Thoracic aorta (tissue), 2 donors: ENCODE measurements at regions not wholly inside any gene's neighbourhood (a gene's known extent, or its start where the extent isn't known, plus 50 kb on each side); places are given as distances from the start of the nearest gene placed in this dataset.

Experiments
- ATAC-seq: fragments of 150-250 bp; one replicate; pipeline ENCODE4 v1.8.0; 2017; ENCODE audit warnings: low read depth; ENCODE audit not compliant: insufficient number of reproducible peaks, low FRiP score
- DNase-seq: peaks from one replicate; pipeline ENCODE4 v3.0.0-alpha.2; 2020; ENCODE audit warnings: low spot score
- H3K27ac ChIP-seq, 2 donors: fragments of 200-600 bp; sonication (generic); 1 replicate in 1 of 2; 2 replicates in 1 of 2; pipeline ENCODE4 v1.5.1; 2016; ENCODE audit warnings: mild to moderate bottlenecking in 2 of 2, moderate library complexity in 2 of 2
- H3K27me3 ChIP-seq: fragments of 200-600 bp; sonication (generic); replicated peaks from 2 replicates; pipeline ENCODE4 v1.6.0; 2016; ENCODE audit warnings: mild to moderate bottlenecking; ENCODE audit not compliant: insufficient read depth
- H3K36me3 ChIP-seq: fragments of 200-600 bp; sonication (generic); one replicate; pipeline ENCODE4 v1.5.1; 2016
- H3K4me1 ChIP-seq, 2 donors: fragments of 200-600 bp; sonication (generic); 1 replicate in 1 of 2; 2 replicates in 1 of 2; pipeline versions ENCODE4 v1.5.1 to v1.6.0; 2016; ENCODE audit warnings: low read depth in 2 of 2, mild to moderate bottlenecking in 1 of 2; ENCODE audit not compliant: control insufficient read depth in 1 of 2
- H3K4me3 ChIP-seq: fragments of 200-600 bp; sonication (generic); 2 replicates; pipeline ENCODE4 v1.5.1; 2016; ENCODE audit warnings: mild to moderate bottlenecking
- H3K9me3 ChIP-seq: fragments of 200-600 bp; sonication (generic); 2 replicates; pipeline ENCODE4 v1.5.1; 2016
- TF ChIP-seq, protein P1 (sequence below): fragments of 200-600 bp; sonication (generic); IDR thresholded peaks from one replicate; pipeline ENCODE4 v1.5.1; 2019; ENCODE audit warnings: antibody characterized with exemption

GRCh38 chr16:79349803-79350202 lies 250.7 kb downstream of the MAF start:
- DNase-seq (no peak), ATAC-seq (no peak)
- no peaks in the 10 kb centered on the region for H3K36me3 ChIP-seq
- no peaks in the 10 kb centered on the region for H3K27me3 ChIP-seq
- no peak overlapping the region for H3K27ac ChIP-seq
- no peak overlapping the region for H3K4me3 ChIP-seq
- H3K4me1 ChIP-seq, result no peaks in the 10 kb centered on the region
- H3K9me3 ChIP-seq, result no peaks in the 10 kb centered on the region
- TF ChIP-seq, protein P1, sequence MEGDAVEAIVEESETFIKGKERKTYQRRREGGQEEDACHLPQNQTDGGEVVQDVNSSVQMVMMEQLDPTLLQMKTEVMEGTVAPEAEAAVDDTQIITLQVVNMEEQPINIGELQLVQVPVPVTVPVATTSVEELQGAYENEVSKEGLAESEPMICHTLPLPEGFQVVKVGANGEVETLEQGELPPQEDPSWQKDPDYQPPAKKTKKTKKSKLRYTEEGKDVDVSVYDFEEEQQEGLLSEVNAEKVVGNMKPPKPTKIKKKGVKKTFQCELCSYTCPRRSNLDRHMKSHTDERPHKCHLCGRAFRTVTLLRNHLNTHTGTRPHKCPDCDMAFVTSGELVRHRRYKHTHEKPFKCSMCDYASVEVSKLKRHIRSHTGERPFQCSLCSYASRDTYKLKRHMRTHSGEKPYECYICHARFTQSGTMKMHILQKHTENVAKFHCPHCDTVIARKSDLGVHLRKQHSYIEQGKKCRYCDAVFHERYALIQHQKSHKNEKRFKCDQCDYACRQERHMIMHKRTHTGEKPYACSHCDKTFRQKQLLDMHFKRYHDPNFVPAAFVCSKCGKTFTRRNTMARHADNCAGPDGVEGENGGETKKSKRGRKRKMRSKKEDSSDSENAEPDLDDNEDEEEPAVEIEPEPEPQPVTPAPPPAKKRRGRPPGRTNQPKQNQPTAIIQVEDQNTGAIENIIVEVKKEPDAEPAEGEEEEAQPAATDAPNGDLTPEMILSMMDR, result no peak

DNA sequence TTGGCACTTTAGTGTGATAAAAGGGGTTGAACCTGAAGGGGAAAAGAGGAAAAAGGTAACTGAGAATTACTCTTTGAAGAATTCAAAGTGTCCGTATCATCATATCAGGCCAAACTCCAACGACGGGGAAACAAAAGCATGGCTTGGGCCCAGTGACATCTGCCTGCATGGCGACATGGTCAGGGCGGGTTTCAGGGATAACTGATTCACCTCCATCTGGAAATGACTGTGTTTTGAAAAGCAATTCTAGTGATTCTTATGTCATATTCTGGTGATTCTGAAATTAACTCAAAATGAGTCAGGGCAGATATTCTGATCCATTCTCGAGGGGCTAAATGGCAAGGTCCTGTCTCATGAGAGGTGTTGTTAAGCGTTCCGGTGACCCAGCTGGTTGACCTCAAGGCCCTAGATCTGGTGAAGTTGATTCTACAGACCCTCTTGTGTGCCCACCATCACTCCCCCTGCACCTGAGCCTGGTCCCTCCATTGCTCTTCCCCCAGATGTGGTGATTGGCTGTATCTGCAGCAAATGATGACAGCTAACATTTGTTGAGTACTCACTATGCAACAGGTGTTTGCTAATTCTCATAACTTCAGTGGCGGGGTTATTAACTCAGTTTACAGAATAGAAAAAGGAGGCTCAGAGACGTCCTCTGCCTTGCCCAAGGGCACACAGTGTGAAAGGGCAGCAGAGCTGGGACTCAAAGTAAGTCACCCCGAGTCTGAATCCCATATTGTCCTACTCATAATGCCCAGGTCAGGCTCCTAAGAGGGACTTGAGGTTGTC lies 251.8 kb downstream of the MAF start:
- no peak for DNase-seq
- TF ChIP-seq, protein P1, result no peak
- no peak overlapping the region for H3K4me3 ChIP-seq
- H3K27me3 ChIP-seq, result no peaks in the 10 kb centered on the region
- no peak for ATAC-seq
- H3K27ac ChIP-seq, result no peak overlapping the region
- H3K9me3 ChIP-seq, result no peaks in the 10 kb centered on the region
- no peaks in the 10 kb centered on the region for H3K4me1 ChIP-seq
- no peaks in the 10 kb centered on the region for H3K36me3 ChIP-seq

DNA sequence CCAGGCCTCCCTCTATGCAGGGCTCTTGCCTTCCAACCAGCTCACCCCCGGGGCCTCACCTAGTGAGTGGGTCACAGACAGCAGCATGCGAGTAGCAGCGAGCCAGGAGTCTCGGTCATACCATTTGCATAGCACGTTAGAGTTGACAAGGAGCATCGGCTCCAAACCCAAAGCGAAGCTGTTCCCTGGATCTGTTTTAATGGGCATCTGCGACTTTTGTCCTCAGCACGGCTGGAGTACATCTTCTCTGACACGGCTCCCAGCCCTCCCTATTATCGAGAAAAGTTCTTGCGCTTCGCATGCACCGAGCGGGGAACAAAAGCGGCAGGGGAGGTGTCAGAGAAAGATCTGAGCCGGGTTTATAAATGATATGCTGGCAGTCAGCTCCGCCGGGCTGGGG lies 253.3 kb downstream of the MAF start:
- ATAC-seq (no peak), DNase-seq (no peak)
- Histone ChIP-seq H3K36me3 (no peaks in the 10 kb centered on the region), H3K9me3 (no peaks in the 10 kb centered on the region), H3K27me3 (no peaks in the 10 kb centered on the region), H3K4me1 (no peaks in the 10 kb centered on the region), H3K4me3 (no peak overlapping the region), H3K27ac (no peak overlapping the region)
- TF ChIP-seq, protein P1, result no peak

- peaks cover 3% of the 10 kb centered on the region for H3K9me3 ChIP-seq
- H3K4me1 ChIP-seq, result no peaks in the 10 kb centered on the region
- H3K27me3 ChIP-seq, result no peaks in the 10 kb centered on the region
- H3K27ac ChIP-seq, result no peak overlapping the region
- ATAC-seq, result no peak
- TF ChIP-seq, protein P1, result no peak
- no peak overlapping the region for H3K4me3 ChIP-seq
- no peak for DNase-seq
- H3K36me3 ChIP-seq, result no peaks in the 10 kb centered on the region
Measured at GRCh38 chr16:79339863-79340262, 260.7 kb downstream of the MAF start.

- H3K4me3 ChIP-seq, result no peak overlapping the region
- DNase-seq (no peak), ATAC-seq (no peak)
- H3K9me3 ChIP-seq, result peaks cover 3% of the 10 kb centered on the region
- H3K4me1 ChIP-seq, result no peaks in the 10 kb centered on the region
- H3K27me3 ChIP-seq, result no peaks in the 10 kb centered on the region
- H3K36me3 ChIP-seq, result no peaks in the 10 kb centered on the region
- no peak overlapping the region for H3K27ac ChIP-seq
- TF ChIP-seq, protein P1, result no peak
Measured at GRCh38 chr16:79337906-79338305, 262.6 kb downstream of the MAF start.
